GM12878 (cell line): ENCODE measurements at regions not wholly inside any gene's neighbourhood (a gene's known extent, or its start where the extent isn't known, plus 50 kb on each side); places are given as distances from the start of the nearest gene placed in this dataset.

Experiments
- ATAC-seq: fragments of 200-7000 bp; cut with Tn5 transposase; 3 replicates; pipeline ENCODE4 v1.9.1; 2020; ENCODE audit warnings: mild to moderate bottlenecking, moderate library complexity
- BruUV-seq: library from RNA; stranded (reverse); fragments of 400-500 nt; replicated peaks from 2 replicates; lab custom pipeline; 2021; lab: Mats Ljungman, UMichigan
- CTCF ChIA-PET: fragments of 300-600 bp; sonication (Branson Sonifier 250); formaldehyde crosslinking; extraction: SDS; loops from one replicate; lab custom pipeline; 2021; ENCODE audit warnings: inconsistent platforms; lab: Yijun Ruan, JAX
- POLR2A ChIA-PET: fragments of 350-600 bp; formaldehyde crosslinking; extraction: SDS; loops from one replicate; lab custom pipeline; 2021; ENCODE audit warnings: inconsistent platforms; lab: Charles Lee
- RAD21 ChIA-PET: fragments of 300-600 bp; sonication (Branson Sonifier 250); formaldehyde crosslinking; loops from one replicate; lab custom pipeline; 2023; ENCODE audit warnings: antibody characterized with exemption; ENCODE audit not compliant: unreplicated experiment; lab: Charles Lee
- SMC1A ChIA-PET: fragments of 300-600 bp; sonication (Branson Sonifier 250); formaldehyde crosslinking; loops from one replicate; lab custom pipeline; 2023; ENCODE audit not compliant: unreplicated experiment, uncharacterized antibody; lab: Charles Lee
- DNase-seq: peaks from one replicate; pipeline ENCODE4 v3.0.0-alpha.2; 2011; ENCODE audit warnings: low read depth, low spot score
- FAIRE-seq: peaks from 3 replicates; lab custom pipeline; 2011; peaks lifted over from hg19 to GRCh38; lab: Jason Lieb, UNC
- H2AFZ ChIP-seq: 2 replicates; pipeline ENCODE4 v1.6.0; 2011; ENCODE audit warnings: low read depth, low read length, control low read depth; ENCODE audit not compliant: control insufficient read depth
- H3K27ac ChIP-seq: 2 replicates; pipeline ENCODE4 v1.5.1; 2011; ENCODE audit warnings: control low read depth; ENCODE audit not compliant: control insufficient read depth, insufficient read depth
- H3K27me3 ChIP-seq, 2 experiments: replicated peaks in 1 of 2; 2 replicates each; pipeline versions ENCODE4 v1.6.0 to v1.6.1; 2011; ENCODE audit warnings: low read length in 1 of 2; ENCODE audit not compliant: control insufficient read depth in 2 of 2, insufficient read depth in 2 of 2
- H3K36me3 ChIP-seq, 2 experiments: 2 replicates each; pipeline ENCODE4 v1.5.1; 2011; ENCODE audit warnings: low read length in 1 of 2; ENCODE audit not compliant: control insufficient read depth in 2 of 2, insufficient read depth in 2 of 2
- H3K4me1 ChIP-seq: 2 replicates; pipeline ENCODE4 v1.6.1; 2011; ENCODE audit warnings: mild to moderate bottlenecking, low read length, moderate library complexity, mixed read lengths; ENCODE audit not compliant: control insufficient read depth, insufficient read depth
- H3K4me2 ChIP-seq: 2 replicates; pipeline ENCODE4 v1.6.0; 2011; ENCODE audit warnings: control low read depth; ENCODE audit not compliant: control insufficient read depth, insufficient read depth
- H3K4me3 ChIP-seq: fragments of 200-600 bp; sonication (generic); 2 replicates; pipeline ENCODE4 v1.5.1; 2016
- H3K79me2 ChIP-seq: 2 replicates; pipeline ENCODE4 v1.6.0; 2011; ENCODE audit warnings: low read length; ENCODE audit not compliant: control insufficient read depth, insufficient read depth
- H3K9ac ChIP-seq: 2 replicates; pipeline ENCODE4 v1.8.0; 2011; ENCODE audit warnings: low read length, control low read depth, mixed read lengths; ENCODE audit not compliant: control insufficient read depth, insufficient read depth
- H3K9me3 ChIP-seq: replicated peaks from 3 replicates; pipeline ENCODE4 v1.5.1; 2011; ENCODE audit warnings: mild to moderate bottlenecking, low read length; ENCODE audit not compliant: control insufficient read depth, insufficient read depth
- H4K20me1 ChIP-seq: 2 replicates; pipeline ENCODE4 v1.6.0; 2011; ENCODE audit not compliant: control insufficient read depth, insufficient read depth
- BCL11A ChIP-seq: IDR thresholded peaks from 2 replicates; pipeline ENCODE4 v1.6.1; 2011; ENCODE audit warnings: low read depth, low read length
- BCL3 ChIP-seq: IDR thresholded peaks from 2 replicates; pipeline ENCODE4 v1.6.1; 2011; ENCODE audit warnings: borderline replicate concordance, low read depth, mild to moderate bottlenecking, moderate library complexity, low read length; ENCODE audit not compliant: insufficient read depth, poor library complexity, severe bottlenecking
- FOS ChIP-seq: IDR thresholded peaks from 3 replicates; pipeline ENCODE4 v1.6.1; 2011; ENCODE audit warnings: borderline replicate concordance; ENCODE audit not compliant: insufficient read length; ENCODE audit errors: extremely low read depth
- FOXM1 ChIP-seq: IDR thresholded peaks from 2 replicates; pipeline ENCODE4 v1.6.1; 2012; ENCODE audit warnings: low read depth, mild to moderate bottlenecking, inconsistent platforms, low read length, moderate library complexity
- RELA ChIP-seq: fragments of 450-650 bp; IDR thresholded peaks from 2 replicates; pipeline ENCODE4 v1.8.0; 2014; ENCODE audit warnings: borderline replicate concordance; ENCODE audit not compliant: partially characterized antibody
- TCF3 ChIP-seq: IDR thresholded peaks from 2 replicates; pipeline ENCODE4 v1.6.1; 2012; ENCODE audit warnings: low read depth, mild to moderate bottlenecking, low read length, borderline replicate concordance; ENCODE audit not compliant: insufficient read depth
- ZBED1 ChIP-seq: IDR thresholded peaks from 2 replicates; pipeline ENCODE4 v1.6.1; 2016; ENCODE audit warnings: borderline replicate concordance
- ZBTB11 ChIP-seq: fragments of 450-650 bp; formaldehyde crosslinking; IDR thresholded peaks from 2 replicates; pipeline ENCODE4 v1.5.0; 2022; ENCODE audit warnings: mild to moderate bottlenecking, missing genetic modification characterization
- ZNF24 ChIP-seq: fragments of 450-650 bp; IDR thresholded peaks from 2 replicates; pipeline ENCODE4 v1.6.1; 2017; ENCODE audit warnings: antibody characterized with exemption, mild to moderate bottlenecking
- WGBS: methylation state at CpG from one replicate; pipeline ENCODE4 v1.1.6; 2016; ENCODE audit warnings: low lambda C conversion rate; ENCODE audit not compliant: insufficient replicate concordance, insufficient coverage; ENCODE audit errors: missing lambda C conversion rate; 5-methylcytosine and 5-hydroxymethylcytosine counted together
- in situ Hi-C: fragments of 300-500 bp; cut with MboI; formaldehyde crosslinking; loops from 9 replicates; pipeline ENCODE4 v1.14.3; 2018; ENCODE audit warnings: mixed read lengths
- intact Hi-C: fragments of 100-400 bp; cut with micrococcal nuclease; formaldehyde crosslinking; loops from one replicate; pipeline ENCODE4 v1.14.2; 2022; ENCODE audit not compliant: unreplicated experiment

- ChIA-PET CTCF (interaction anchor here (0.6 to 1.7 kb wide), 3 partner anchors 9 to 78 kb away, joined by 3 read pairs; no protein-coding TSS in a partner anchor), RAD21 (interaction anchor here (1.0 kb wide), 1 partner anchor 188 kb away, joined by 3 read pairs; no protein-coding TSS in a partner anchor), POLR2A (no interaction called here), SMC1A (interaction anchor here (0.7 to 1.3 kb wide), 4 partner anchors 9 to 40 kb away, joined by 3 read pairs; no protein-coding TSS in a partner anchor)
- ATAC-seq, result no peak
- H3K79me2 ChIP-seq, result no peaks in the 10 kb centered on the region
- H3K4me1 ChIP-seq, result no peaks in the 10 kb centered on the region
- H3K27me3 ChIP-seq, result peaks cover 0 to 2% of the 10 kb centered on the region in 2 experiments; a peak in 1 of 4 replicates
- FAIRE-seq, result no peak
- H3K4me2 ChIP-seq, result no peak overlapping the region
- H3K4me3 ChIP-seq, result no peak overlapping the region
- no peak overlapping the region for H2AFZ ChIP-seq
- TF ChIP-seq ZNF24, result no peak
- no peak for TF ChIP-seq FOXM1
- no peak for TF ChIP-seq BCL3
- in situ Hi-C loops (no loop called here), intact Hi-C loops (no loop called here)
- BruUV-seq, result no TSS peak
- WGBS, result 53% methylated on average over 5 of the region's 5 CpGs
- no peaks in the 10 kb centered on the region; the same call in 2 of the 3 replicates for H3K9me3 ChIP-seq
- no peak for DNase-seq
- no peak overlapping the region for H3K27ac ChIP-seq
- H3K9ac ChIP-seq, result no peak overlapping the region
- no peaks in the 10 kb centered on the region for H4K20me1 ChIP-seq
- H3K36me3 ChIP-seq, result no peaks in the 10 kb centered on the region
These were observed 109.8 kb upstream of the IVNS1ABP start for GRCh38 chr1:185426848-185427247.

GRCh38 chr1:185425163-185425562 is 108.1 kb upstream of the IVNS1ABP start:
- Histone ChIP-seq H3K9me3 (no peaks in the 10 kb centered on the region; the same call in 2 of the 3 replicates), H3K4me3 (no peak overlapping the region), H4K20me1 (no peaks in the 10 kb centered on the region), H3K79me2 (no peaks in the 10 kb centered on the region), H3K9ac (no peak overlapping the region), H3K36me3 (no peaks in the 10 kb centered on the region), H3K27me3 (peaks cover 0 to 2% of the 10 kb centered on the region in 2 experiments; a peak in 1 of 4 replicates), H3K27ac (no peak overlapping the region), H3K4me2 (no peak overlapping the region), H2AFZ (no peak overlapping the region), H3K4me1 (no peaks in the 10 kb centered on the region)
- no TSS peak for BruUV-seq
- DNase-seq (no peak), FAIRE-seq (no peak), ATAC-seq (no peak)
- in situ Hi-C loops, result no loop called here
- ChIA-PET SMC1A (no interaction called here), CTCF (no interaction called here), POLR2A (no interaction called here), RAD21 (no interaction called here)
- intact Hi-C loops, result no loop called here
- WGBS, result 40% methylated on average over 3 of the region's 3 CpGs
- TF ChIP-seq ZBED1 (no peak), ZBTB11 (CRISPR knock-in tag) (no peak), RELA (no peak), BCL11A (no peak), TCF3 (no peak), FOS (no peak)
